OCI-LY3 (cell line): ENCODE measurements at regions not wholly inside any gene's neighbourhood (a gene's known extent, or its start where the extent isn't known, plus 50 kb on each side); places are given as distances from the start of the nearest gene placed in this dataset.

Experiments
- H2AFZ ChIP-seq: fragments of 200-600, 300-600 bp; shearing (Covaris generic); 2 replicates; pipeline ENCODE4 v1.6.0; 2014; ENCODE audit warnings: antibody characterized with exemption, low read depth, low read length
- H3K27ac ChIP-seq: fragments of 200-600, 300-600 bp; sonication (generic); 2 replicates; pipeline ENCODE4 v1.5.1; 2014; ENCODE audit warnings: mild to moderate bottlenecking, low read length, moderate library complexity, mixed read lengths
- H3K27me3 ChIP-seq: fragments of 200-600, 300-600 bp; sonication (generic); 2 replicates; pipeline ENCODE4 v1.6.1; 2014; ENCODE audit warnings: low read depth, low read length, mixed read lengths
- H3K36me3 ChIP-seq: fragments of 200-600, 300-600 bp; sonication (generic); replicated peaks from 2 replicates; pipeline ENCODE3; 2014; ENCODE audit warnings: low read depth, low read length, mixed read lengths
- H3K4me1 ChIP-seq: fragments of 300-600, 200-600 bp; sonication (generic); 2 replicates; pipeline ENCODE4 v1.6.1; 2014; ENCODE audit warnings: low read length, mixed read lengths
- H3K4me2 ChIP-seq: fragments of 200-600, 300-600 bp; sonication (generic); 2 replicates; pipeline ENCODE4 v1.6.1; 2014; ENCODE audit warnings: low read length, mixed read lengths
- H3K4me3 ChIP-seq: fragments of 300-600, 200-600 bp; sonication (generic); 2 replicates; pipeline ENCODE4 v1.5.1; 2014; ENCODE audit warnings: antibody characterized with exemption, mild to moderate bottlenecking, low read length, moderate library complexity
- H3K79me2 ChIP-seq: fragments of 300-600, 200-600 bp; shearing (Covaris generic); 2 replicates; pipeline ENCODE4 v1.6.1; 2014; ENCODE audit warnings: mild to moderate bottlenecking, low read length, mixed read lengths
- H3K9ac ChIP-seq: fragments of 300-600, 200-600 bp; shearing (Covaris generic); 2 replicates; pipeline ENCODE4 v1.6.0; 2014; ENCODE audit warnings: mild to moderate bottlenecking, low read length, moderate library complexity
- H3K9me3 ChIP-seq: fragments of 200-600, 300-600 bp; shearing (Covaris generic); 2 replicates; pipeline ENCODE4 v1.6.1; 2014; ENCODE audit warnings: low read length, mixed read lengths; ENCODE audit not compliant: insufficient read depth
- H4K20me1 ChIP-seq: fragments of 200-600, 300-600 bp; sonication (generic); 2 replicates; pipeline ENCODE4 v1.6.1; 2016; ENCODE audit warnings: low read length, mixed read lengths; ENCODE audit not compliant: insufficient read depth
- CTCF ChIP-seq: fragments of 200-600, 300-600 bp; sonication (generic); IDR thresholded peaks from 2 replicates; pipeline ENCODE4 v1.5.1; 2014; ENCODE audit warnings: antibody characterized with exemption, low read length, low read depth
- EZH2phosphoT487 ChIP-seq: fragments of 200-600 bp; shearing (Covaris generic); IDR thresholded peaks from 2 replicates; pipeline ENCODE4 v1.6.1; 2018; ENCODE audit warnings: antibody characterized with exemption, mixed run types, low read depth

GRCh38 chr4:177952723-177953122 is 510.5 kb upstream of the AGA start:
- Histone ChIP-seq H3K27me3 (no peaks in the 10 kb centered on the region), H3K4me2 (no peak overlapping the region), H3K9me3 (no peaks in the 10 kb centered on the region), H2AFZ (no peak overlapping the region), H3K36me3 (no peaks in the 10 kb centered on the region), H3K79me2 (no peaks in the 10 kb centered on the region), H4K20me1 (no peaks in the 10 kb centered on the region), H3K9ac (no peak overlapping the region), H3K27ac (no peak overlapping the region), H3K4me3 (no peak overlapping the region), H3K4me1 (no peaks in the 10 kb centered on the region)
- TF ChIP-seq CTCF (no peak), EZH2phosphoT487 (no peak)

- Histone ChIP-seq H3K27me3 (no peaks in the 10 kb centered on the region), H3K4me3 (no peak overlapping the region), H2AFZ (0 out of 2 replicates have a peak overlapping the region, but pooled peaks have one; percentile 8), H3K4me2 (no peak overlapping the region), H3K27ac (no peak overlapping the region), H4K20me1 (no peaks in the 10 kb centered on the region), H3K36me3 (no peaks in the 10 kb centered on the region), H3K79me2 (no peaks in the 10 kb centered on the region), H3K9me3 (no peaks in the 10 kb centered on the region), H3K9ac (no peak overlapping the region), H3K4me1 (no peaks in the 10 kb centered on the region)
- TF ChIP-seq CTCF (no peak), EZH2phosphoT487 (no peak)
These were observed 515.5 kb upstream of the AGA start for GRCh38 chr4:177957596-177958360.

GRCh38 chr4:177960566-177960965 is 518.3 kb upstream of the AGA start:
- H3K9ac ChIP-seq: no peak overlapping the region

More at GRCh38 chr4:177960566-177960965, 518.3 kb upstream of the AGA start:
- Histone ChIP-seq H3K27ac (no peak overlapping the region), H3K9me3 (no peaks in the 10 kb centered on the region), H3K4me3 (no peak overlapping the region), H3K4me1 (no peaks in the 10 kb centered on the region), H4K20me1 (no peaks in the 10 kb centered on the region), H3K36me3 (no peaks in the 10 kb centered on the region), H3K27me3 (no peaks in the 10 kb centered on the region), H2AFZ (no peak overlapping the region), H3K79me2 (no peaks in the 10 kb centered on the region), H3K4me2 (no peak overlapping the region)
- TF ChIP-seq CTCF (no peak), EZH2phosphoT487 (no peak)
